Activated naive CD4-positive, alpha-beta T cell treated with anti-CD3 and anti-CD28 coated beads, Interleukin-2, amount 10 ng/mL, durations not matched to agents 7 days and 5 days (primary cell): ENCODE measurements at regions not wholly inside any gene's neighbourhood (a gene's known extent, or its start where the extent isn't known, plus 50 kb on each side); places are given as distances from the start of the nearest gene placed in this dataset.
"Not testable (repeated sequence)": the region's sequence is repeated elsewhere in the genome, so short reads cannot be mapped to it uniquely, and the experiment has no call there.

Source experiments
- CTCF ChIA-PET: fragments of 350-600 bp; sonication (Branson Sonifier 250); formaldehyde crosslinking; loops from one replicate; lab custom pipeline; 2021; ENCODE audit warnings: antibody characterized with exemption; lab: Charles Lee
- DNase-seq: peaks from one replicate; pipeline ENCODE4 v3.0.0-alpha.2; 2020
- H3K27ac Mint-ChIP-seq: one replicate; pipeline ENCODE4 v1.8.0; 2021; ENCODE audit warnings: mild to moderate bottlenecking, moderate library complexity, mixed read lengths
- H3K27me3 Mint-ChIP-seq: one replicate; pipeline ENCODE4 v1.8.0; 2021; ENCODE audit warnings: mild to moderate bottlenecking, mixed read lengths
- H3K36me3 Mint-ChIP-seq: one replicate; pipeline ENCODE4 v1.8.0; 2021; ENCODE audit warnings: mixed read lengths
- H3K4me1 Mint-ChIP-seq: one replicate; pipeline ENCODE4 v1.8.0; 2021; ENCODE audit warnings: mixed read lengths
- H3K4me3 Mint-ChIP-seq: one replicate; pipeline ENCODE4 v1.8.0; 2021; ENCODE audit warnings: mild to moderate bottlenecking, moderate library complexity, mixed read lengths
- H3K9me3 Mint-ChIP-seq: one replicate; pipeline ENCODE4 v1.8.0; 2021; ENCODE audit warnings: mixed read lengths

DNA sequence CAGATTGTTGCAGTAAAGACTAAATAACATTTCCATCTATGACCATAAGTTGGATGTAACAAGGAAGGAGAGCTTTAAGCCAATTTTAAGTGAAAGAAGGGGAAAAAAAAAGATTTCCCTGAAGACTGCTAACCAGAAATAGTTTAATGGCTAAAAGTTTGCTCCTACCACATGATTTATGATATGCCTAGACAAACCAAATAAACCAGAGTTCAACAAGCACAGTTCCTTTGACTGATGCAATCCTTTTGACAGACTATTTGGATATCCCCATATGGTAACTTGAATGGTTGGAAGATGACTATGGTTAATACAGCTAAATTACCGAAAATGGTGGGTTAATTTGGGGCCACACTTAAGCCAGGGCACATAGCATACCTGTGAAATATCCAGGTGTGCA lies 338.5 kb downstream of the CETN3 start:
- Mint-ChIP-seq H3K9me3 (peaks cover 2% of the 10 kb centered on the region), H3K36me3 (no peaks in the 10 kb centered on the region), H3K27ac (no peak overlapping the region), H3K27me3 (no peaks in the 10 kb centered on the region), H3K4me1 (no peaks in the 10 kb centered on the region), H3K4me3 (no peak overlapping the region)
- no peak for DNase-seq
- CTCF ChIA-PET: no interaction called here

DNA sequence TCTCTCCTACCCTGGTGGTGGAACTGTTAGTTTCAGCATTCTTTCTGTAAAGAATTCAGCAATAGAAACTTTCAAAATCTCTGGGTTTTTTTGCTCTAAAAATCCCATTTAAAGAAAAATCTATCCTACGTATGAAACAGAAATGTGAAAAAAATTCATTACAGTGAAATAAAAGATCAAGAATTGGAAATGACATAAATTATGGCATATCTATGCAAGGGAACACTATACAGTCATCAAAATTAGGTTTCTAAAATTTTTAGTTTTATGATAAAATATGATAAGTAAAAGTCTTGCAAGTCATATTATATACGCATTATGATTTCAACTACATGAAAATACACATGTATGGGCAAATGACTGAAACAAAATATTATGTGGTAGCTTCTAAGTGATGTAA lies 342.6 kb downstream of the CETN3 start:
- H3K4me1 Mint-ChIP-seq: no peaks in the 10 kb centered on the region
- H3K36me3 Mint-ChIP-seq: no peaks in the 10 kb centered on the region
- H3K4me3 Mint-ChIP-seq: no peak overlapping the region
- H3K9me3 Mint-ChIP-seq: peaks cover 2% of the 10 kb centered on the region
- H3K27ac Mint-ChIP-seq: no peak overlapping the region
- CTCF ChIA-PET: no interaction called here
- no peaks in the 10 kb centered on the region for H3K27me3 Mint-ChIP-seq
- no peak for DNase-seq

DNA sequence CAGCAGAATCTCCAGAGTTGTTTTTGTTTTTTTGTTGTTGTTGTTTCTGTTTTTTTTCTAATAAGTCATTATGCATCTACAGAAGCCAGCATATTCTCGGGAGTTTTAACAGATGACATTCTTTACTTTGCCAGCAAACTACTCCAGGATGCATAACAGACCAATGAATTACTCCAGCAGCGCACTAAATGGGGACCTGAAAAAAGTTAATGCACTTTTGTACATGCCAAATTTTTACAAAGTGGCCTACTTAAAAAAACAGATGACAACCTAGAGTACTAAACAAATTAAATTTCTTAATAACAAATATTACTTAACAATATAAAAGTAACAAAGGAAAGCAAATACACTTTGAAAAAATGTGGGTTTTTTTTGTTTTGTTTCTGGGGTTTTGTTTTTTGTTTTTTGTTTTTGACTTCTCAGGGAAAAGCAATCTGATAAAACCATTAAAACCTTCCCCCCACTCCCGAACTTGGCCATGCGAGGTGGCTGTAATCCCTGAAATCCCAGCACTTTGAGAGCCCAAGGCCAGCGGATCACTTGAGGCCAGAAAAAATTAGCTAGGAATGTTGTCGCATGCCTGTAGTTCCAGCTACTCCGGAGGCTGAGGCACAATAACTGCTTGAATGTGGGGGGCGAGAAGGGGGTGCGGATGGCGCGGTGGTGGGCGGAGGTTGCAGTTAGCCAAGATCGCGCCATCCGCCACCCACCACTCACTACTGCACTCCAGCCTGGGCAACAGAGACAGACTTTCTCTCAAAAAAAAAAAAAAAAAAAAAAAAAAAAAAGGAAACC lies 352.4 kb downstream of the CETN3 start:
- no peaks in the 10 kb centered on the region for H3K4me1 Mint-ChIP-seq
- no peaks in the 10 kb centered on the region for H3K27me3 Mint-ChIP-seq
- H3K4me3 Mint-ChIP-seq: no peak overlapping the region
- H3K36me3 Mint-ChIP-seq: no peaks in the 10 kb centered on the region
- peaks cover 7% of the 10 kb centered on the region for H3K9me3 Mint-ChIP-seq
- no peak overlapping the region for H3K27ac Mint-ChIP-seq
- no peak for DNase-seq
- CTCF ChIA-PET: no interaction called here

DNA sequence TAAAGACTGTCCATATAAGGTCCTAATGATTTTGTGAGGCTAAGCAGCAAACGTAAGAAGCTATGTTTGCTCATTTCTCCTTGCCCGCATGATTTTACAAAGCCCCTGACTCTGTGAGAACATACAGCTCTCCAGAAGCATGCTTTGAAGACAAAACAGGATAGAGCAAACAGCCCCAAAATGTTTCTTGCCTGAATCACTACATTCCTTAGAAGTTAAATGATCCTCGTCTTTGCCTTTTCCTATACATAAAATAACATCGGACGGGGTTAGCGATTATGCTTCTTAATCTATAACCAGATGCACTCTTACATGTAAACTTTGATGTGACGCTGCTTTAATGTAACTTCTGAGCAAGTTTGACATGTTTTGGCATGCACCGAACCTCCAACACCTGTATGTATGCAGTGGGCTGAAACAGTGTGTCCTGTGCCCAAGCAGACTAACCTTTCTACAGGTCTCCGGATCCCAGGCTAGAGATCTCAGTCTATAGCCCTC lies 353.7 kb downstream of the CETN3 start:
- Mint-ChIP-seq H3K4me3 (no peak overlapping the region), H3K9me3 (peaks cover 4% of the 10 kb centered on the region)
- CTCF ChIA-PET: no interaction called here

DNA sequence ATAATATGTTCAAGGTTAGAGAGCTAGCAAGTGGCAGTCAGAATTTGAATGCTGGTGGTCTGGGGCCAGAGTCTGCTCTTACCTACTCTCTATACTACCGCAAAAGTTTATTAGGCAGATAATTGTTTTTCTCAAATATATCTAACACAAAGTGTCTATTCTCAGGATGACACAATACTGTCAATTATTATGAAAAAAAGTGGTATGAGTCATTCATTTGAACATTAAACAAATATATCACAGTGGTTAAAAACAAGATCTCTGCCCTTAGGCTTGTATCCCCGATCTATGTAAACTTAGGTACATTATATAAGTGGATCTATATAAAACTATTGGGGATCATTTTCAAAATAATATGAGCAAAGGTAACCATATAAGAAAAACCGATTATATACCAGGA lies 354.9 kb downstream of the CETN3 start:
- Mint-ChIP-seq H3K27ac (no peak overlapping the region), H3K4me1 (no peaks in the 10 kb centered on the region), H3K36me3 (no peaks in the 10 kb centered on the region), H3K4me3 (no peak overlapping the region), H3K27me3 (no peaks in the 10 kb centered on the region), H3K9me3 (peaks cover 4% of the 10 kb centered on the region)
- CTCF ChIA-PET: no interaction called here
- no peak for DNase-seq

More for the DNA sequence above, 353.7 kb downstream of the CETN3 start:
- Mint-ChIP-seq H3K4me1 (no peaks in the 10 kb centered on the region), H3K27ac (no peak overlapping the region), H3K27me3 (no peaks in the 10 kb centered on the region), H3K36me3 (no peaks in the 10 kb centered on the region)
- DNase-seq: no peak

DNA sequence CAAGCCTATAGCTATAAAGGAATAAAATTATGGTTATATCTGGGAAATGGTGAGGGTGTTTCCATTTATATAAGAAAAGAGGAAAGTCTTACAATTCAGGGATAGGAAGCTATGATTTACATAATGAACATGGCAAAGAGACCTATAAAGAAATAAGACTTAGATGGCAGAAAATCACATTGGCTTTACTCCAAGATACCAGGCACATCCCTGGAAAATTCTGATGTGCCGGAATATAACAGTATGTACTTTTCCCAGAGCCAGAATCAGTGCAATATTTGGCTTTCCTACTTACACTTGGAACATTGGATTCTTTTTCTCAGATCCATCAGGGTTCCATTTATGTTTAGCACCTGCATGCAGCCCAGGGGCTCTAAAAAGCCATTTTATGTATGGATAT lies 357.8 kb downstream of the CETN3 start:
- Mint-ChIP-seq H3K4me1 (no peaks in the 10 kb centered on the region), H3K9me3 (peaks cover 2% of the 10 kb centered on the region), H3K36me3 (no peaks in the 10 kb centered on the region), H3K4me3 (no peak overlapping the region), H3K27ac (no peak overlapping the region), H3K27me3 (no peaks in the 10 kb centered on the region)
- no peak for DNase-seq
- CTCF ChIA-PET: no interaction called here

DNA sequence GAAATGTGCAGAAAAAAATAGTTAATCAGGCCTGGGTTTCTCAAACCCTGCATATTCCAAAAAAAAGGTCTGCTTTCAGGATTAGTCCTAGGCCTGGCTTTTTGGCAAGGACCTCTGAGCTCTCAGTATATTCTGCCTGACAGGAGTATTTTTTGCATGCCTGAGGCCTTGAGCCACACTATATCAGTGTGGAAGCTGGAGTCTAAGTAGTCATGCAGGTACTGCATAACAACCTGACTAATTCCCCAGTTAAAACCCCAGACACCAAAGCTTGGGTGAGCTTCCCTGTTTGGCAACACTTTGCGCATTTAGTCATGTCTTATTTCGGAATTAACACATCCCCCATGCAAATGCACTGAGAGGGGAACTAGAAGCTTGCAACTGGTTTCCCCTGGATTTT lies 359.5 kb downstream of the CETN3 start:
- H3K27ac Mint-ChIP-seq: no peak overlapping the region
- DNase-seq: no peak
- CTCF ChIA-PET: no interaction called here
- peaks cover 6% of the 10 kb centered on the region for H3K9me3 Mint-ChIP-seq
- no peaks in the 10 kb centered on the region for H3K4me1 Mint-ChIP-seq
- H3K4me3 Mint-ChIP-seq: no peak overlapping the region
- H3K27me3 Mint-ChIP-seq: no peaks in the 10 kb centered on the region
- no peaks in the 10 kb centered on the region for H3K36me3 Mint-ChIP-seq

DNA sequence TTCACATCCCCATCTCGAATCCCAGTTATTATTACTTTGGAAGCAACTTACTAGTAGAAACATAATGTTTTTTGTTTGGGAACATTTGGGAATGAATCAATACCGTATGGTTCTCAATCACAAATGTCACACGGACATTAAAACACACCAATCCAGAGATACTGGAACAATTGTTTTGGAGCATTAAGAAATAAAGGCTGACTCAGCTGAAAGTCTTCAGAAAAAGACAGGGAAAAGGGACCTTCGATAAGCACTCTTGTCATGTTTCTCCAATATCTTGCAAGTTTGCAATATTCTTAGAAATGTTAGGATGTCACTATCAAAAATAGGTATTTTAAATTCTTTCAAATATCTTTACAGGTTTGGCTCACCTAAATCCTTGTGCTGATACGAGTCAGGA lies 362.4 kb downstream of the CETN3 start:
- H3K27me3 Mint-ChIP-seq: no peaks in the 10 kb centered on the region
- CTCF ChIA-PET: no interaction called here
- no peak overlapping the region for H3K27ac Mint-ChIP-seq
- DNase-seq: no peak
- H3K4me1 Mint-ChIP-seq: no peaks in the 10 kb centered on the region
- H3K4me3 Mint-ChIP-seq: no peak overlapping the region
- H3K36me3 Mint-ChIP-seq: no peaks in the 10 kb centered on the region
- H3K9me3 Mint-ChIP-seq: peaks cover 18% of the 10 kb centered on the region

DNA sequence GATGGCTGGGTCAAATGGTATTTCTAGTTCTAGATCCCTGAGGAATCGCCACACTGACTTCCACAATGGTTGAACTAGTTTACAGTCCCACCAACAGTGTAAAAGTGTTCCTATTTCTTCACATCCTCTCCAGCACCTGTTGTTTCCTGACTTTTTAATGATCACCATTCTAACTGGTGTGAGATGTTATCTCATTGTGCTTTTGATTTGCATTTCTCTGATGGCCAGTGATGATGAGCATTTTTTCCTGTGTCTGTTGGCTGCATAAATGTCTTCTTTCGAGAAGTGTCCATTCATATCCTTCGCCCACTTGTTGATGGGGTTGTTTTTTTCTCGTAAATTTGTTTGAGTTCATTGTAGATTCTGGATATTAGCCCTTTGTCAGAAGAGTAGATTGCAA lies 369.5 kb downstream of the CETN3 start:
- peaks cover 23% of the 10 kb centered on the region for H3K9me3 Mint-ChIP-seq
- DNase-seq, H3K4me3 Mint-ChIP-seq, CTCF ChIA-PET, H3K36me3 Mint-ChIP-seq, H3K4me1 Mint-ChIP-seq, H3K27me3 Mint-ChIP-seq, H3K27ac Mint-ChIP-seq: not testable (repeated sequence)

DNA sequence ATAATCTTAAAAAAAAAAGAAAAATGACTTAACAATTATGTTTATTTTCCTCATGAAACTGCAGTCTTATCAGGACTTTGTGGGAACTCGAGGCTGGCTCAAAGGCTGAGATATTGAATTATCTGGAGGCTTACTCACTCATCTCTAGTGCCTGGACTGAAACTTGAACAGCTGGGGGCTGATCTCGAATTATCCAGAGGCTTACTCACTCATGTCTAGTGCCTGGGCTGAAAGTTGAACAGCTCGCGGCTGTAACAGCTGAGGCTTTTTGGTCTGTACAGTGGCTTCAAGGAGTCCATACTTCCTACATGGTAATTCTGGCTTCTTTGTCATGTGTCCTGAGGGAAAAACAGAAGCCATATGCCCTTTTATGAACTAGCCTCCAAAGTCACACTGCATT lies 371.9 kb downstream of the CETN3 start:
- Mint-ChIP-seq H3K9me3 (peaks cover 32% of the 10 kb centered on the region), H3K4me1 (no peaks in the 10 kb centered on the region), H3K36me3 (no peaks in the 10 kb centered on the region), H3K27me3 (no peaks in the 10 kb centered on the region), H3K4me3 (no peak overlapping the region), H3K27ac (no peak overlapping the region)
- CTCF ChIA-PET: no interaction called here
- no peak for DNase-seq

DNA sequence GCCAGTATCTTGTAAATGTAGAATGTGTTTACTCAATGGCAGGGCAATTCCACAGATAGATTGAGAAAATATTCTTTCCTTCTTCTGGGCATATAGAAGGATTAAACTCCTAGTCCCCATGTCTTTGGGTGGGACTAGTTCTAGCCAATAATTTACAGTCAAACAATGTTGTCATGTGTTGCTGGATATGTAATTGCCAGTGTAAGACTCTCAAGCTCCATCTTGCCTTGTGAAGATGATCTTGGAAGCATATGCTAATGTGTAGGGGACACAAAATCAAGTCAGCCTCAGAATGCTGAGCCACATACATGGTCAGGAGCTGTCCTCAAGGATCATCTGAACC lies 386.9 kb downstream of the CETN3 start:
- Mint-ChIP-seq H3K9me3 (no peaks in the 10 kb centered on the region), H3K27me3 (no peaks in the 10 kb centered on the region), H3K27ac (no peak overlapping the region), H3K36me3 (no peaks in the 10 kb centered on the region), H3K4me1 (no peaks in the 10 kb centered on the region), H3K4me3 (no peak overlapping the region)
- CTCF ChIA-PET: no interaction called here
- DNase-seq: no peak

DNA sequence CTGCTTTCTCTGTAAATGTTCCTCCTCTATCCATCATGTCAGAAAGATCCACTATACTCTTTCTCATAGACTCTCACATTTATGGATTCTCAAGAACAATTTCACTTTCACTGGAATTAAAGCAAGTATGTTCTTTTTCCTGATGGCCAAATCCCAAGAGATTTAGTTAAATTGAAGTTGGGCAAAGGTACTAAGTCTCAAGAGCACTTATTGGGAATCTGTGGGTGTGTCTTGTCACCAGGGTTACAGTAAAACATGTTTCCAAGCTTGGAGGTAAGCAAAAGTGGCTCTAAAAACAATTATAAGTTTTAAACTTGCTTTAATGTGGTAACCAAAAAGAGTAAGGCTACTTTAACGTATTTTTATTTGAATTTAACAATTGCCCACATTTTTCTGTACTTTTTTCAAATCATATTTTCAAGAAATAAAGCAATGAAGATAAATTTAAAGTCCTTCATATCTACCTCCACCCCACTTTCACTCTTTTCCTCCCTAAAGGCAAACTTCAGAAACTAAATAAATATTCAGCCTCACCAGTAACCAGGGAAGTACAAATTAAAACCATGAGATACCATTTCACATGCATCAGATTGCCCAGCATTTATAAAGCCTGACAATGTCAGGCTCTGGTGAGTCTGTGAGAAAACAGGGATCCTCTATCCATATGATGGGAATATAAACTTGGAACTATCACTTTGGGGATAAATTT lies 387.4 kb downstream of the CETN3 start:
- CTCF ChIA-PET: no interaction called here
- Mint-ChIP-seq H3K9me3 (no peaks in the 10 kb centered on the region), H3K4me1 (no peaks in the 10 kb centered on the region), H3K27me3 (no peaks in the 10 kb centered on the region), H3K36me3 (no peaks in the 10 kb centered on the region), H3K4me3 (no peak overlapping the region), H3K27ac (no peak overlapping the region)
- no peak for DNase-seq

DNA sequence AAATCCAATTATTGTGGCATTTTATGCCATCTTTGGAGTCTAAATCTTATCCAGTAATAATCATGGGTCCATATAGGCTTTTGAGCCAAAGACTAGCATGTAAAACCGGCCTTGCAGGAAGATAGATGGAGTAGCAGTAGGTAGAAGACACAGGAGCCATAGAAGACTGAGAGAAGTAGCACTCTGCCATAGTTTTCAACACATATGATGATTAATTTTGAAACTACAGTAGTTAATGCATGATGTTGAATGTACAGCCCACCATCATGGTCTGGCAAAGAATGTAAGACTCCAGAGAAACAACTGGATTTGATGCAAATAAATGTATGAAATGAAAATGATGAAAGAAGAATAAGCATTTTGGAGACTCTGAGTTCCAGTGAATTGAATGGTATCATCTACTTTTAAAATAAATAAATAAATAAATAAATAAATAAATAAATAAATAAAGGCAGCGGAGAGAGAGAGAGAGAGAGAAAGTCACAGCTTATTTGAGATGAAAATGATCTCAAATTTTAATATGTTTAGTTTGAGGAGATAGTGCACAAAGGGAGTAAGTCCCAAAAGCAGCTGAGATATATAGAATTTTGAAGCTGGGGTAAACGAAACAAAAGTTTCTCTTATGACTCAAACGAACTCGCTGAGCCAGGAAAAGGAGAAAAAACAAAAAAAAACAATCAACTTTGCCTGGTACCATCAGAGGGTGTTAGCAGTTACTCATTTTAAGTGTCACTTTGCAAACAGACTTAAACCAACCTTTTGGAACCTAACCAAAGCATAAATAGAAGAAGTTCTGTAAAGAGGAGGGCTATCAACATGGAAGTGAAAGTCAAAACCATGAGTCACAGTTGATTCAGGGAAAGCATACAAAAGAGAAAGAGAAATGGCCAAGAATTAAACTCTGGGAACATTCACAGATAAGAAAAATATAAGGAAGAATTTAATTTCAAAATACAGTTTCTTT lies 388.7 kb downstream of the CETN3 start:
- Mint-ChIP-seq H3K9me3 (no peaks in the 10 kb centered on the region), H3K36me3 (no peaks in the 10 kb centered on the region), H3K27me3 (no peaks in the 10 kb centered on the region), H3K4me3 (no peak overlapping the region), H3K27ac (no peak overlapping the region), H3K4me1 (no peaks in the 10 kb centered on the region)
- DNase-seq: no peak
- CTCF ChIA-PET: no interaction called here

DNA sequence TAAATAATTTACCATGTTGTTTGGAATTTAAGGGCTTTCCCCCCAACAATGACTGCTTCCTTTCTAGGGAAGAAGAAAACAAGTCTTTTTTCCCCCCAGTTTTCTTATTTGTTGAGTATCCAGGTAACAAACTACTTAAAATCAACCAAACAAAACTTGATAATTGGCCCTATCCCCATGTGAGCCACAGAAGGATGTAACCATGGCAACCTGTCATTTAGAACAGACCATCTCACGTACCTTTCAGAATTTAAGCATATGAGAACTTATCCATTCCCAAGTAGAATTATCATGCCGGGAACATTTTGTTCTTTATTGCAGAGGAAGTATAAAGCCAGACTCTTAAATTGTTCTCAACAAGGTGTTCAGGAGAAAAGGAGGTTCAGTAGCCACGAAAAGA lies 392.3 kb downstream of the CETN3 start:
- H3K27ac Mint-ChIP-seq: no peak overlapping the region
- CTCF ChIA-PET: no interaction called here
- no peak overlapping the region for H3K4me3 Mint-ChIP-seq
- DNase-seq: no peak
- H3K27me3 Mint-ChIP-seq: no peaks in the 10 kb centered on the region
- H3K36me3 Mint-ChIP-seq: no peaks in the 10 kb centered on the region
- no peaks in the 10 kb centered on the region for H3K9me3 Mint-ChIP-seq
- H3K4me1 Mint-ChIP-seq: no peaks in the 10 kb centered on the region
